GM23248 (cell line): ENCODE measurements at regions not wholly inside any gene's neighbourhood (a gene's known extent, or its start where the extent isn't known, plus 50 kb on each side); places are given as distances from the start of the nearest gene placed in this dataset.

Experiments used
- EZH2 ChIP-seq: fragments of 200-600 bp; sonication (generic); IDR thresholded peaks from 2 replicates; pipeline ENCODE4 v1.6.1; 2018; ENCODE audit warnings: antibody characterized with exemption, mild to moderate bottlenecking; ENCODE audit not compliant: insufficient read depth, poor library complexity, severe bottlenecking
- EZH2phosphoT487 ChIP-seq: fragments of 200-600 bp; sonication (generic); IDR thresholded peaks from 2 replicates; pipeline ENCODE4 v1.6.1; 2018; ENCODE audit warnings: antibody characterized with exemption, moderate library complexity, mild to moderate bottlenecking, low read depth; ENCODE audit not compliant: insufficient read depth

DNA sequence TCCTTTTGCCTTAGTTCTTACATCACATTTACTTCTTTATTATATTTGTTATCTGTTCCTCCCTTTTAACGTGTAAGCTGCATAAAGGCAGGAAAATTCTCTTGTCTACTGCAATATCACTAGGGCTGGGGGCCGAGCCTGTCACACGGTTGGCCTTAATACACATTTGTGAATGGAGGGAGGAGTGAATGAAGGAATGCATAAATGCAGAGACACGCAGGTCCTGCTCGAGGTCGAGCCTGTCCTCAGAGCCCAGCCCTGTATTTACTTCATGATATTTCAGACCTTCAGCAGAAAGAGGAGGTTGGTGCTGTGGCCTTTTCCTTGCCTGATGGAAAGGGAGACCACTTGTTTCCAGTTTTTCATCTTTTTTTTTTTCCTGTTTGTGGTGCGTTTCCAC, 671.3 kb downstream of the PTPRU start:
- TF ChIP-seq EZH2 (no peak), EZH2phosphoT487 (no peak)
